Thoracic aorta (tissue), 2 donors: ENCODE measurements at regions not wholly inside any gene's neighbourhood (a gene's known extent, or its start where the extent isn't known, plus 50 kb on each side); places are given as distances from the start of the nearest gene placed in this dataset.
"Not testable (repeated sequence)": the region's sequence is repeated elsewhere in the genome, so short reads cannot be mapped to it uniquely, and the experiment has no call there.

ENCODE experiments used
- ATAC-seq: fragments of 150-250 bp; one replicate; pipeline ENCODE4 v1.8.0; 2017; ENCODE audit warnings: low read depth; ENCODE audit not compliant: insufficient number of reproducible peaks, low FRiP score
- DNase-seq: peaks from one replicate; pipeline ENCODE4 v3.0.0-alpha.2; 2020; ENCODE audit warnings: low spot score
- H3K27ac ChIP-seq, 2 donors: fragments of 200-600 bp; sonication (generic); 1 replicate in 1 of 2; 2 replicates in 1 of 2; pipeline ENCODE4 v1.5.1; 2016; ENCODE audit warnings: mild to moderate bottlenecking in 2 of 2, moderate library complexity in 2 of 2
- H3K27me3 ChIP-seq: fragments of 200-600 bp; sonication (generic); replicated peaks from 2 replicates; pipeline ENCODE4 v1.6.0; 2016; ENCODE audit warnings: mild to moderate bottlenecking; ENCODE audit not compliant: insufficient read depth
- H3K36me3 ChIP-seq: fragments of 200-600 bp; sonication (generic); one replicate; pipeline ENCODE4 v1.5.1; 2016
- H3K4me1 ChIP-seq, 2 donors: fragments of 200-600 bp; sonication (generic); 1 replicate in 1 of 2; 2 replicates in 1 of 2; pipeline versions ENCODE4 v1.5.1 to v1.6.0; 2016; ENCODE audit warnings: low read depth in 2 of 2, mild to moderate bottlenecking in 1 of 2; ENCODE audit not compliant: control insufficient read depth in 1 of 2
- H3K4me3 ChIP-seq: fragments of 200-600 bp; sonication (generic); 2 replicates; pipeline ENCODE4 v1.5.1; 2016; ENCODE audit warnings: mild to moderate bottlenecking
- H3K9me3 ChIP-seq: fragments of 200-600 bp; sonication (generic); 2 replicates; pipeline ENCODE4 v1.5.1; 2016
- CTCF ChIP-seq: fragments of 200-600 bp; sonication (generic); IDR thresholded peaks from one replicate; pipeline ENCODE4 v1.5.1; 2019; ENCODE audit warnings: antibody characterized with exemption

GRCh38 chr1:222187566-222188332, 360.2 kb downstream of the HHIPL2 start:
- no peak for ATAC-seq

GRCh38 chr1:222182641-222183040, 365.3 kb downstream of the HHIPL2 start:
- no peak for DNase-seq
- H3K27ac ChIP-seq: no peak overlapping the region
- H3K4me1 ChIP-seq: no peaks in the 10 kb centered on the region
- H3K36me3 ChIP-seq: no peaks in the 10 kb centered on the region
- ATAC-seq: no peak
- no peak overlapping the region for H3K4me3 ChIP-seq
- H3K9me3 ChIP-seq: no peaks in the 10 kb centered on the region
- H3K27me3 ChIP-seq: no peaks in the 10 kb centered on the region
- no peak for TF ChIP-seq CTCF

More at GRCh38 chr1:222187566-222188332, 360.2 kb downstream of the HHIPL2 start:
- Histone ChIP-seq H3K4me1 (no peaks in the 10 kb centered on the region), H3K27me3 (no peaks in the 10 kb centered on the region), H3K9me3 (no peaks in the 10 kb centered on the region), H3K27ac (no peak overlapping the region), H3K36me3 (no peaks in the 10 kb centered on the region), H3K4me3 (no peak overlapping the region)
- no peak for DNase-seq
- TF ChIP-seq CTCF: no peak

GRCh38 chr1:222181191-222181590, 366.7 kb downstream of the HHIPL2 start:
- H3K4me1 ChIP-seq: no peaks in the 10 kb centered on the region
- ATAC-seq (no peak), DNase-seq (no peak)
- H3K9me3 ChIP-seq: no peaks in the 10 kb centered on the region
- no peaks in the 10 kb centered on the region for H3K36me3 ChIP-seq
- H3K27ac ChIP-seq: no peak overlapping the region
- no peak overlapping the region for H3K4me3 ChIP-seq
- H3K27me3 ChIP-seq: no peaks in the 10 kb centered on the region
- TF ChIP-seq CTCF: no peak

GRCh38 chr1:222177496-222177895, 370.4 kb downstream of the HHIPL2 start:
- H3K27ac ChIP-seq, H3K36me3 ChIP-seq, DNase-seq, H3K9me3 ChIP-seq, H3K27me3 ChIP-seq, H3K4me3 ChIP-seq, H3K4me1 ChIP-seq, ATAC-seq: not testable (repeated sequence)

- Histone ChIP-seq H3K27ac (no peak overlapping the region), H3K36me3 (no peaks in the 10 kb centered on the region), H3K4me1 (no peaks in the 10 kb centered on the region), H3K9me3 (peaks cover 8% of the 10 kb centered on the region), H3K4me3 (no peak overlapping the region), H3K27me3 (no peaks in the 10 kb centered on the region)
- ATAC-seq (no peak), DNase-seq (no peak)
- TF ChIP-seq CTCF: no peak
These were observed 376.9 kb downstream of the HHIPL2 start for GRCh38 chr1:222171005-222171404.

GRCh38 chr1:222168621-222169020, 379.3 kb downstream of the HHIPL2 start:
- Histone ChIP-seq H3K27ac (no peak overlapping the region), H3K9me3 (peaks cover 8% of the 10 kb centered on the region), H3K36me3 (no peaks in the 10 kb centered on the region), H3K27me3 (no peaks in the 10 kb centered on the region), H3K4me3 (no peak overlapping the region), H3K4me1 (no peaks in the 10 kb centered on the region)
- no peak for TF ChIP-seq CTCF
- no peak for ATAC-seq
- DNase-seq: no peak
